NK-92 (cell line): ENCODE measurements at regions not wholly inside any gene's neighbourhood (a gene's known extent, or its start where the extent isn't known, plus 50 kb on each side); places are given as distances from the start of the nearest gene placed in this dataset.
"Not testable (repeated sequence)": the region's sequence is repeated elsewhere in the genome, so short reads cannot be mapped to it uniquely, and the experiment has no call there.

Source experiments
- DNase-seq: peaks from one replicate; lab custom pipeline; 2025; ENCODE audit not compliant: unreplicated experiment; lab: John Stamatoyannopoulos, UW

DNA sequence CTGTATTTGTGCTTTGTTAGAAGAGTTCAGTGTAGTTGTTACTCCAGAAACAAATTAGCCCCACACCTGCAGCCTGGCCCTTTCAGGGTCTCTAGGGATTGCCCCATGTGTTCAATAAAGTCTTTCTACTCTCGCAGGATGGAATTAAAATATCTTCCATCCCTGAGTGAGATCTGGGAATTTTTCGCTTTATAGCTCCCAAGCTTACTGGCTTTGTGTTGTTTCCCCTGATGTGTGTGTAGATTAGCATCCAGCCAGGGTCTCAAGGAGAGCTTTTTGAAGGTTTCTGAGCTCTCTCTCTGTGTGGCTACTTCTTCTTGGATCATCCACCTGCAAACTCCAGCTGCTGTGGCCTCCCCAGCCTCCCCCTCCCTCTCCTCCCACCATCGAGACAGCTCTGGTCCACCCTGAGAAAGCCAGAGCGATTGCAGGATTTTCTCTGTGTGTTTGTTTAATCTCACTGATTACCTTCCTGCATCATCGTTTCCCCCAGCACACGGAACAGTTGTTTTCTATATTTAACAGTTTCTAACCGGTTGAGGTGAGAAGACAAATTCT, 553.5 kb downstream of the TBC1D22A start:
- no peak for DNase-seq

DNA sequence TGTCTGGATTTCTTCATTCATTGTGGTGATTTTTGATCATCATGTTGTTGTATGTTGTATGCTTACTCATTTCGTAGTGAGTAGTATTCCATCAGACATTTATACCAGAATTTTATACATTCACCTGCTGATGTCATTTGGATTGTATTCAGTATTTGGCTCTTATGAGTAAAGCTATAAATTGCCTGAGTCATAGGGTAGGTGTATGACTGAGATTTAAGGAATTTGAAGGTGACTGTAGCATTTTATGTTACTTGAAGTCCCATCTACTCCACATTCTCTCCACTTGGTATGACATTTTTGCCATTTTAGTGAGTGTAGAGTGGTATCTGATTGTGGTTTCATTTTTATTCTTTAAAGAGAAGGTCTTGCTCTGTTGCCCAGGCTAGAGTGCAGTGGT, 548.2 kb downstream of the TBC1D22A start:
- no peak for DNase-seq

DNA sequence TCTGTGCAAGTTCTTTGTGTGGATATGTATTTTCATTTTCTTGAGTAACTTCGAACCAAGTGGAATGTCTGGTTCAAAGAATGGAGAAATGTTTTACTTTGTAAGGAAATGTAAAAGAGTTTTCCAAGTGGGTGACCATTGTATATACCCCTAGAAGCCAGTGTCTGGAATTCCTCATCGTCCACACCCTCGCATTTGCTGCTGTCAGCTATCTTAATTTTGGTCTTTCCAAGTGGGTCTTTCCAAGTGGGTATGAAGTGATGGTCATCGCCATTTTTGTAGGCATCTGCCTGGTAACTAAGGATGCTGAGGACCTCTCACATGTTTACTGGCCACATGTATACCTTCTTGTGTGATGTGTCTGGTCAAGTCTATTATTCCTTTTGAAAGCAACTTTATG, 547.5 kb downstream of the TBC1D22A start:
- no peak for DNase-seq

DNA sequence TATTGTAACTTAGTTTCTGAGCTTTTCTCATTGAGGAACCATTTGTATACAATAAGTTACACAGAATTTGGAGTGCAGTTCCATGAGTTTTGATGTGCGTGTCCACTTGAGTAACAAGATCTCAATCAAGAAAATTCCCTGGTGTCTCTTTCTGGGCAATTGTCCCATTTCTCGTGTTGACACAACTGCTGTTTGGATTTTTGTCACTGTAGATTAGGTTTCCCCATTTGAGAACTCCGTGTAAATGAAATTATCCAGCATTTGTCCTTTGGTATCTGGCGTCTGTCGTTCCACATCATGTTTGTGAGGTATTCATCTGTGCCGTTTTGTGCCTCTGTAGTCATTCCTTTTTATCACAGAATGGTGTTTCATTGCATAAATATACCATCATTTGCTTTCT, 547.0 kb downstream of the TBC1D22A start:
- no peak for DNase-seq

DNA sequence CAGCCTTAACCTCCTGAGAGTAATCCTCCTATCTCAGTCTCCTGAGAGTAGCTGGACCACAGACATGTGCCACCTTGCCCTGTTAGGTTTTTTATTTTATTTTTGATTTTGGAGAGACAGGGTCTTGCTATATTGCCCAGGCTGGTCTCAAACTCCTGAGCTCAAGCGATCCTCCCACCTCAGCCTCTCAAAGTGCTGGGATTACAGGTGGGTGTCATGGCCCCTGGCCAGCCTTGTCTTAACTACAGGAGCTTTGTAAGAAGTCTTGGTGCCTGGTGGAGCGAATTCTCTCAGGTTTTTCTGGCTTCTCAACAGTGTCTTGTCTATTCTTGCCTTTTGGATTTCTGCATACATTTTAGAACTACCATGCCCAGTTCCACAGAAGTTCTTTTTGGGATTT, 546.4 kb downstream of the TBC1D22A start:
- DNase-seq: no peak

DNA sequence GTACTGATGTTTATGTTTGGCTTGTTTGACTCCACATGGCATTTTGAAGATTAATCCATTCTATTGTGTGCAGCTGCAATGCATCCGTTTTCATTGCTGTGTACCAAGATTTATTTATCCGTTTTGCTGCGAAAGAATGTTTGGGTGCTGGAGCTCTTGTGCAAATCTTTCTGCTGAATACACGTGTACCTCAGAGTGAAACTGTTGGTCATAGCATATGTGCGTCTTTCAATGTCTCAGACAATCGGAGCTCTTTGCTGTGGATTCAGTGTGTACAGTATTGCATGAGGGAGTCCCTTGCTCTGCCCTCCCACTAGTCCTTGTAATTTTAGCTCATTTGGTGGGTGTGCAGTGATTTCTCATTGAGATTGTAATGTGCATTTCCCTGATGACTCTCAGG, 545.4 kb downstream of the TBC1D22A start:
- DNase-seq: no peak

DNA sequence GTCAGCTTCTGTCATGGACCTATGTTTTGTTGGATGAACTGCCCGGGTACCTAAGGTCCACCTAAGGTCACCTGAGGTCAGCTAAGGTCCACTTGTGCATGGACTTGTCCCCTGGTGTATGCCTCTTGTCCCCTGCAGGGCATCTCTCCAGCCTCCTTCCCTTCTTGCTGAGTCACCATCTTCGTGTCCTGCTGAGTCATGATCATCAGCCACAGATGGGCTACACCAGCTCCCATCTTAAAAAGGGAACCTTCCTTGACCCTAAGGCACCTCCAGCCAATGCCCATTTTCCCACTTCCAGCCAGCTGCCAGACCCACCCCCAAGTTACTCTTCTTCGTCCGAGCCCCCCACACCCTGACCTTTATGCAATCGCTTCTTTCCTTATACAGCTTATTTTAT, 544.9 kb downstream of the TBC1D22A start:
- DNase-seq: no peak

DNA sequence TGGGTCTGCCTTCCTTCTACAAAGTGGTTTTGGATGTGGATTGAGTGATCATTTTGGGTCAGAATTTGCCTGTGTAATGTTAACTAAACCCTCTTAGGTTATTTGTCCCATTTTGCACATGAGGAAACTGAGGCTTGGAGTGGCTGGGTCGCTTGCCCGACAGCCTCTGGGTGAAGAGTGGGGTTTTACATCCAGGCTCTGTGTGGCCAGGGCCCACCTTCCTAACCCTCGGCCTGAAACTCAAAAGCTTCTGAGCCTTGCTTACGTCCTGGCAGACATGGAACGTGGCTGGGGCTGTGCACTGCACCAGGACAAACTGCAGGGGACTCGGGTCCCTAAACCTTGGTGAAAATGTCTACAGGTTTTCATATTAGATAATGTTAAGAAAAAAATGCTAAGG, 542.4 kb downstream of the TBC1D22A start:
- no peak for DNase-seq

DNA sequence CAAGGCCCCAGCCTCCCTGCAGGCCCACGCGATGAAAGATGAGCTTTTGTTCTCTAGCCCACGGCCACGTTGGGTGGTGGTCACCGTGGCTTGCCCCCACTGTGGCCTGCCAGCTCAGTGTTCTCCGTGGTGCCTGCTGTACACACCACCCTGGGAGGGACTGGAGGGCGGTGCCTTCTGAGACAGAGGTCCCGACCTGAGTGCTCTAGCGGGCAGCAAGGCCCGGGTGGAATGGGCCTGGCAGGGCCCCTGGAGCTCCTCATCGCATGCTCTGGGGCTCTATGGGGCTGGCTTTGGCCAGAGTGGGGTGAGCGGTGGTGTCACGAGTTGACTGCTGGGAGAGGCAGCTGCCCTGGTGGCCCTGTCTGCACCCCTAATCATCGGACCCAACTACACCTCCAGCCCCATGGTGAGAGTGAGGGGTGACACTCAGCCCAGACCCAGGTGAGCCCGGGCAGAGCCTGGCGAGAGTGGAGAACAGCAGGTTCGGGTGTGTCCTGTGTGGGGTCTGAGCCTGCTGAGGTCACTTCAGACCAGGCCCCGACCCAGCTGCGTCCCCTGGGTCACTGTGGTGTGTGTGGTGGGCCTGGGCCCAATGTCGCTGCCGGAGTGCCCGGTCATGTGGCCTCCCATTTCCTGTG, 541.9 kb downstream of the TBC1D22A start:
- no peak for DNase-seq

DNA sequence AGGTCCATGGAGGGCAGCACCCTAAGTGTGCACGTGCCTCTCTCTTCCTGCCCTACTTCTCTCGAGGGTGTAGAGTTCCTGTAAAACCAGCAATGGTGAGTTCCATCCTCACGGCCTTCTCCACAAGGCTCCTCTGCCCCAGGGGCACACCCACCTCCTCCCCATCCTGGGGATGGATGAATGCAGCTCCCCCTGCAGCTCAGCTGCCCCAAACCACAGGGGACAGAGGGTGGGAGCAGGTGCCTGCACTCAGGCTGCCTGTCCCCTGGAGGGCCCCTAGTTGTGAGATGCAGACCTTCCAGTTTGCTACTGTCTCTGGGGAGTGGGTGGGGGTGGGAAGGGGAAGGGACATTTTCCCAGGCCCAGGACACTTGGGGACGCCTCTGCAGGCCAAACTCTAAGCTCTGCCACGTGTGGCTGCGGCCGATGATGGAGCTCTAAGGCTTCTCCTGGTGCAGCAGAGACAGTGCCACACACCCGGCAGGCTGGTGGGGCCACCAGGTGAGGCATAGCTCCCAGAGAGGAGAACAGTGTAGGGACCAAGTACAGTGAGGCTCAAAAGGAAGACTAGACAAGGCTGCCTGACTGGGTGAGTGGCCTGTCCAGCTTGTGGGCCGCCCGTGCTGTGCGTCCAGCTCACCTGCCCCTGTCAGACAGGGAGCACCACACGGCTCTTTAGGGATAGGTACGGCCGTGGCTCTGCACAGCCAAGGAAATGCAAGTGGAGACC, 540.9 kb downstream of the TBC1D22A start:
- DNase-seq: no peak

DNA sequence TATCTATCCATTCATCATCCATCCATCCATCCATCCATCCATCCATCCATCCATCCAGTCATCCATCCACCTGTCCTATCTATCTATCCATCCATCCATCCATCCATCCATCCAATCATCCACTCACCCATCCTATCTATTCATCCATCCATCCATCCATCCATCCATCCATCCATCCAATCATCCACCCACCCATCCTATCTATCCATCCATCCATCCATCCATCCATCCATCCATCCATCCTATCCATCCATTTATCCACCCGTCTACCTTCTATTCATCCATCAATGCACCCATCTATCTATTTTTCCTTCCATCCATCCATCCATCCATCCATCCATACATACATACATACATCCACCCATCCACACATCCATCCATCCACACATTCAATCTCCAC, 540.1 kb downstream of the TBC1D22A start:
- DNase-seq: not testable (repeated sequence)

DNA sequence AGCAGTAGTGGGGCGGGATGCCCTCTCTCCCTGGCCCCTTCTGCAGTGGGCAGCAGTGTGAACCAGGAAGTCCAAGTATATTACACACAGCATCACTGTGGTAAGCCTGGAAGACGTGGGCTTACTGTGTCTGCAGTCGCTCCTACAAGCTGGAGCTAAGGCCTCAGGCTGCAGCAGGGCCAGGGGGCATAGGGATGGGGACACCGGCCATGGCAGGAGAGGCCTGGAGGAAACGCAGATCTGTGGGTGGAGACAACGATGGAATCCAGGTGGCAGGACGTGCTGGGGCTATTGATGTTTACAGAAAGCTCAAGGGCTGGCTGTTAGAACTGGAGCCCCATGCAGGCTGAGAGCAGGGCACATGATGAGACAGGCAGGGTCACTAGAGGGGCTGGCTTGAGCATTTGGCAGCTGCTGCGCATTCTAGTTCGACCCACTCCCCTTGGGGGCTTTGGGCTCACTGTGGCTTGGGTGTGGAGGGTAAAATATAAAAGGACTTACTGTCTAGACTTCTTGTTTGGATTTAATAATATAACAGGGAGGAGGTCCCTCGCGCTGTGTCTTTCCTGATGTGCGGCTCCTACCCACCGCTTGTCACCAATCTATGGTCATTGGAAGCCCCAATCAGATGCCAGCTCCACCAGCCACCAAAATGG, 539.5 kb downstream of the TBC1D22A start:
- no peak for DNase-seq

DNA sequence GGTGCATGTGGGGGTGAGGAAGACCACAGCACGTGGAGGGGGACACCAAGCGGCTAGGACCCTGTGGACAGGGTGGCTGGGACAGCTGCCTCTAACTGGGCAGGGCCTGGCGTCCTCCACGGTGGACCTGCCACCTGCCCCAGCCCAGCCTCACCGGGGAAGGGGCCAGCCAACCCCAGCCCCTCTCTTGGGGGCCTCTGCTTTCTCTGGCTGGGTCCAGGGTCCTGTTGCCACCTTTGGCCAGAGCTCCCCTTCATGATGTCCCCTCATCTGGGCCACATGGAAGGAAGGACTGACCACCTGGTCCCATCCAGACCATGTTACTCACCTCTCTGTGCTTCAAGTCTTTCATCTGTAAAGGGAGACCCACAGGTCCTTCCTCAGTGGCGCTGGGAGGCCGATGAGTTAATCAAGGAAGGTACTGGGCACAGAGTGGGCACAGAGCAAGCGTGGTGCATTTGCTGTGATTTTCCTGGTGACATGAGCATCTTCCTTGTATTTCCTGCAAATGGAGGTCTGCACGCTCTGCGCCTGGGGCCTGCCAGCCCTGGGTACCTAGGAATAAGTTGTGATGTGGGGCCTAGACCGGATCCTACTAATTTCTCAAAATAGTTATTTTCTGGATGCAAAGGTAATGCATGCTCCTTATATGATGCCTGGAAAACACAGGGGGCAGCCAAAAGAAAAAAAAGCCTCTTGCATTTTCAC, 538.4 kb downstream of the TBC1D22A start:
- DNase-seq: no peak

DNA sequence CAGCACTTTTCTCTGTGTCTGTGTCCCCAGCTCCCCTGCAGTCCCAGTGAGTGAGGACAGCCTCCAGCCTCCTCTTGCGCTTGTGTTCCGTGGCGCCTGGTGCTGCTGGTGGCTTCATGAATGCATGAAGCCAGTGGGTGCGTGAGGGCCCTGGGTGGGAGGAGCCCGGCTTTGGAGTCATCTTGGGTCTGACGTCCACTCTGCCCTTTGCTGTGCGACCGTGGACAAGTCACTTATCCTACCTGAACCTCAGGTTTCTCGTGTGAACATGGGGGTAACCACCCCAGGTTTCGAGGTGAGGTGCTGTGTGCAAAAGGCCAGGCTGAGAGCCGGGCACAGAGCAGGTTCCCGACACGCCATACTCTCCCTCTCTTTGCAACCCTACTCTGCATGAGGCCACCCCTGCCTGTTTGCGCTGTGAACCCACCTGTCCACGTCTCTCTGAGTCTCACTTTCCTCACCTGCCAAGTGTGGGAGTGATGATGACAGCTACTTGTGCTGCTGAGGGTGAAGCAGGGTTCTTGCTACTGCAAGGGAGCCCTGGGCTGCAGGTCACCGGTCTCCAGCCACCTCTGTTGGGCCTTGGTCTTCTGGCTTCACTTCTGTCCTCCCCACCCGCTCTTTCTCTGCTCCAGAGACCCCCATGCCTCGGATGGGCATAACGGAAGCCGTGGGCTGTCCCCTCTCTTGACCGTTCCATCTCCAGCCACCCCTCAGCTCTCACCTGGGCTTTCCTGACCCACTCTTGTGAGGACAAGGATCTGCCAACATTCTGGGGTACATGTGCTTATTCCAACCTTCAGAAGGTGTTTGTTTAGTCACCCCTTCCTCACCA, 537.6 kb downstream of the TBC1D22A start:
- DNase-seq: no peak

DNA sequence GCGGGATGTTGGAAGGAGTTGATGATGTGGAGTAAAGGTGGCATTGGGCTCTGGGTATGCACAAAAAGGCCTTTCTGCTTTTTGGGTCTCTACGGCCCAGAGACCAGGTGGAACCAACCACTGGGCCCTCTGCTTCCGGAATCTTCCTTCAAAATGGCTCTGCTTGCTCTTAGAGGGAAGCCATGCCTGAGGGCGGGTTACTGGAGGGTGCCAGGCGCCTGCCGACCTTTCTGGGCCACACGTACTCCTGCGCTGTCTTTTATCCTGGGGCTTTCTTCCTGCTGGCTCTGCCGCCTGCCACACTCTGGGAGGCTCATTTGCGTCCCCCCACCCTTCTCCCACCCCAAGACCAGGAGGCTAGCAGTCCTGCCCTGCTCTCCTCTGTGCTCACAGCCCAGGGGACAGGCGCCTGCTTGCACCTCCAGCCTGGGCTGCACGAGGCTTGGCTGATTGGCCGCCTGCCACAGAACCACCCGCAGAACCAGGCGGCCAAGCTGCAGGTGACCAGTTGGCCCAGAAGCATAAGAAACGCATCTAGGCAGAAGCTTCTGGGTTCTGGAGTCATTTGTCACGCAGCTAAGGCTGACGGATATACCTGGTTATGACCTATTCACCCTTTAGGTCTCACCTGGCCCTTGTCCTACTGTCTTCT, 536.9 kb downstream of the TBC1D22A start:
- DNase-seq: no peak

DNA sequence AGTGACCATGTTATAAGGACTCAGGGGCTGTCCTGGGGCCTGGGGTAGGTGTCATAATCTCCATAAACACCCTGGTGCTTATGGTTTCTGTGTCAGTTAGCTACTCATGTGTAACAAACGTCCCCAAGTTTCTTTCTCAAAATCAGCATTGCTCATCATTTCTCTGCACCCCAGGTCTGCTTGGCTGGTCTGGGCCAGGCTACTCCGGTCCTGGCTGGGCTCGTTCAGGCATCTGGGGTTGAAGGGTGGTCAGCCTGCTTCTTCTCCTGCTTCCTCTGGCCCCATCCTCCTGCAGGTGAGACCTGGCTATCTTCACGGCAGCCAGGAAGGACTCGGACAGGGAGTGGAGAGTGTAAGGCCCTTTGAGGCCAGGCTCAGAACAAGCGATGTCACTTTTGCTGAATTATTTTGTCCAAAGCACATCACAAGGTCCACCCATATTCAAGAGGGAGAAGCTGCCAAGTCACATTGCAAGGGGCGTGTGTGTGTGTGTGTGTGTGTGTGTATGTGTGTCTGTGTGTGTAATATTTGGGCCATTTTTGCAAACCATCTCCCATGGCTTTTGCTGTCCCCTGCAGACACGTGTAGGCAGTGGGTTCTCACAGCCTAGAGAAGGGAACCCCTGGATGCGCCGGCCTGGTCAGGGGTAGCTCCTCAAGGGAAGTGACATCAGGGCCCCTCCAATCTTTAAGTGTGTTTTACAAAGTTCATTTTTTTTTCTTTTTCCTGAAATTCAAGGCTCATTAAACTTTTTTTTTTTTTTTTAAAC, 535.8 kb downstream of the TBC1D22A start:
- no peak for DNase-seq

DNA sequence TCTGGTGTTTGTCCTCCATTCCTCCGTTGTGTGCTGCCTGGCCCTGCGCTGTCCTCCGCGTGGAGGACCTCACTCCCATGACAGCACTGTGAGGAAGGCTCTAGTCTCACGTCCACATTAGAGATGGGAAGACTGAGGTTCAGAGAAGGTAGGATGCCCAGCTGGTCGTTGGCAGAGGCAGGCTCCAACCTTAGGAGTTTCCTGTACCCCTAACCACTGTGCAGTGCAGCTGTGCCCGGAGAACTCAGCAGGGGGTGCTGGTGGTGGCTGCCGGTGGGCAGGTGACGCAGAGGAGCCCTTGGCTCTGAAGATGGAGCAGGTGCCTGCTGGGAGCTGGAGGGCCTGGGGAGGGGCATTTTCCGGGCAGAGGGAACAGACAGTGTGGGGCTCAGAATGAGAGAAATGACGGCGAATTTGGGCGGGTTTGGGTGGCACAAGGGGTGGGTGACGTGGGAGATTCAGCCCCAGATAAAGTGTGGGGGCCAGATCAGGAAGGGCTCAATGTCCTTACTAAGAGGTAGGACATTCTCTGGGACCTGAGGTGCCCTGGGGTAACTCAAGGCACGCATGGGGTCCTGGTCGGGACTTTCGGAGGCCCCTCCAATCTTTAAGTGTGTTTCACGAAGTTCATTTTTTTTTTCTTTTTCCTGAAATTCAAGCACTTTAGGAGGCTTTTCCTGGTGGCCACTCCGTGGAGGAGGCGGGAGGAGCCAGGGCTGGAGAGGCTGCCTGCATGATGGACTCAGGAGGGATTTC, 535.0 kb downstream of the TBC1D22A start:
- no peak for DNase-seq

DNA sequence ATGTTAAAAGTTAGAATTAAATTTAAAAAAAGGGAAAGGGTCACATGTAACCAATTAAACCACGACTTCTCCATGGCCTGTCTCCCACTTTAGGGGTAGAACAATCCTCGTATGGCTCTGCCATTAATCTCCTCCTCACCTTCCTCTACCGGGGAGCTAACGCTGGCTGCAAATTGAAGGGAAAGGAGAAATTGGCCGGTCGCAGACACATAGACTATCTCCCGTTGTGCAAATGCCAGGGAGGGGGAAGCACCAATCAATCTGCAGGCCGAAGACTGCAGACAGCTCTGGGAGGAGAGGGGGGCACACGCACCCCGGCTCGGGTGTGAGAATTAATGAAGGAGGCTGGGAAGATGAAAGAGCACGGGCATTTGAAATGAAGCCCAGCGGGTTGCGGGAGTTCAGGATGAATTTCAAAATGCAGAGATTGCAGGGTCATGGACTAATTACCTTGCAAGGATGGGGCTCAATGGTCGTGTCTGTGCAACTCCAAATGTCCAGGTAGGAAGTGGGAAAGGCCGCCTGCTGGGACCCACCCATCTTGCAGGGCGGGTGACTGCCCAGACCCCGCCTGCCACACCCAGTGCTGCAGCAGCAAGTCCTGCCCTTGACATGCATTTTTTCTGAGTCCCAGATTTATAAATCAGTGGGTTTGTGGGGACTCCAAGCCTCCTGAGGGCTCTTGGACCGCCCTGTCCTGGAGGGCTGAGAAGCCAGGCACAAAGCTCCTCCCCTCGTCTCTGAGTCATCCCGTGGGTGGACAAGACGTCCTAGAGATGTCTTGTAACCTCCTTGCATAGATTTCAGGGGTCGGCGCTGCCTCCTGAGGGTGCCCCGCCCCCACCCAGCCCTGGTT, 534.2 kb downstream of the TBC1D22A start:
- no peak for DNase-seq
